GM23338 (cell line): ENCODE measurements at regions not wholly inside any gene's neighbourhood (a gene's known extent, or its start where the extent isn't known, plus 50 kb on each side); places are given as distances from the start of the nearest gene placed in this dataset.

Experiments used
- ATAC-seq: fragments of 200-7000 bp; cut with Tn5 transposase; 3 replicates; pipeline ENCODE4 v1.9.1; 2020
- DNase-seq: peaks from one replicate; pipeline ENCODE4 v3.0.0-alpha.2; 2015; ENCODE audit warnings: low spot score
- H2AFZ ChIP-seq: fragments of 200-600 bp; sonication (generic); 2 replicates; pipeline ENCODE4 v1.8.0; 2016; ENCODE audit warnings: antibody characterized with exemption, mild to moderate bottlenecking, moderate library complexity
- H3F3A ChIP-seq: fragments of 200-600 bp; sonication (generic); replicated peaks from 2 replicates; pipeline ENCODE4 v1.8.0; 2017; ENCODE audit warnings: antibody characterized with exemption, mixed run types, low read depth
- H3K27ac ChIP-seq: fragments of 200-600 bp; sonication (generic); 2 replicates; pipeline ENCODE4 v1.6.1; 2016; ENCODE audit warnings: low read depth
- H3K27me3 ChIP-seq: fragments of 200-600 bp; sonication (generic); 2 replicates; pipeline ENCODE4 v1.8.0; 2016; ENCODE audit warnings: mild to moderate bottlenecking, mixed run types, moderate library complexity; ENCODE audit not compliant: insufficient read depth
- H3K36me3 ChIP-seq: fragments of 200-600 bp; sonication (generic); 2 replicates; pipeline ENCODE4 v1.8.0; 2016; ENCODE audit warnings: mild to moderate bottlenecking; ENCODE audit not compliant: insufficient read depth
- H3K4me1 ChIP-seq: fragments of 200-600 bp; sonication (generic); 2 replicates; pipeline ENCODE4 v1.8.0; 2016; ENCODE audit warnings: mild to moderate bottlenecking, moderate library complexity; ENCODE audit not compliant: insufficient read depth
- H3K4me2 ChIP-seq: fragments of 200-600 bp; sonication (generic); 2 replicates; pipeline ENCODE4 v1.7.1; 2017; ENCODE audit warnings: mixed run types
- H3K4me3 ChIP-seq: fragments of 200-600 bp; sonication (generic); 2 replicates; pipeline ENCODE4 v1.6.1; 2016; ENCODE audit warnings: mixed run types
- H3K79me2 ChIP-seq: fragments of 200-600 bp; sonication (generic); replicated peaks from 2 replicates; pipeline ENCODE4 v1.8.0; 2017; ENCODE audit warnings: mild to moderate bottlenecking; ENCODE audit not compliant: insufficient read depth
- H3K9me2 ChIP-seq: fragments of 200-600 bp; sonication (generic); 2 replicates; pipeline ENCODE4 v1.8.0; 2017; ENCODE audit not compliant: insufficient read depth
- H4K20me1 ChIP-seq: fragments of 200-600 bp; sonication (generic); replicated peaks from 2 replicates; pipeline ENCODE4 v1.8.0; 2017; ENCODE audit warnings: mild to moderate bottlenecking; ENCODE audit not compliant: insufficient read depth
- H3K27ac Mint-ChIP-seq: 2 replicates; pipeline ENCODE4 v1.8.0; 2020; ENCODE audit warnings: inconsistent platforms, mild to moderate bottlenecking, moderate library complexity, mixed read lengths
- H3K27me3 Mint-ChIP-seq: 3 replicates; pipeline ENCODE4 v1.8.0; 2022; ENCODE audit warnings: low read depth, mild to moderate bottlenecking, moderate library complexity, mixed read lengths, inconsistent platforms; ENCODE audit not compliant: insufficient read depth, poor library complexity
- H3K36me3 Mint-ChIP-seq: 3 replicates; pipeline ENCODE4 v1.8.0; 2021; ENCODE audit warnings: low read depth, mild to moderate bottlenecking, inconsistent platforms, moderate library complexity, mixed read lengths
- H3K4me1 Mint-ChIP-seq: 3 replicates; pipeline ENCODE4 v1.8.0; 2020; ENCODE audit warnings: mild to moderate bottlenecking, inconsistent platforms, mixed read lengths
- H3K4me3 Mint-ChIP-seq: 3 replicates; pipeline ENCODE4 v1.8.0; 2021; ENCODE audit warnings: moderate library complexity, mild to moderate bottlenecking, inconsistent platforms, mixed read lengths
- H3K9me3 Mint-ChIP-seq: 3 replicates; pipeline ENCODE4 v1.8.0; 2020; ENCODE audit warnings: moderate library complexity, mild to moderate bottlenecking, inconsistent platforms, mixed read lengths
- CREB1 ChIP-seq: fragments of 250-450 bp; sonication (Bioruptor Pico); IDR thresholded peaks from 2 replicates; pipeline ENCODE4 v1.5.0; 2020; ENCODE audit warnings: low read depth, mild to moderate bottlenecking, moderate library complexity
- EZH2 ChIP-seq: fragments of 200-600 bp; sonication (generic); IDR thresholded peaks from one replicate; pipeline ENCODE4 v1.8.0; 2017; ENCODE audit warnings: antibody characterized with exemption, mild to moderate bottlenecking, low read depth; ENCODE audit not compliant: unreplicated experiment
- STAT1 ChIP-seq: IDR thresholded peaks from one replicate; pipeline ENCODE4 v1.6.1; 2016; ENCODE audit warnings: antibody characterized with exemption; ENCODE audit not compliant: unreplicated experiment
- TF ChIP-seq, protein P1 (sequence below), 2 experiments: fragments of 200-600 bp in 1 of 2; sonication (generic) in 1 of 2; conservative IDR thresholded peaks; 2 replicates each; pipeline versions ENCODE4 v1.5.1 to v1.6.1; 2016 to 2017; ENCODE audit warnings: antibody characterized with exemption in 2 of 2, low read depth in 2 of 2, mild to moderate bottlenecking in 2 of 2, moderate library complexity in 1 of 2
- TF ChIP-seq, protein P2 (sequence below): IDR thresholded peaks from one replicate; pipeline ENCODE4 v1.6.1; 2018; ENCODE audit warnings: antibody characterized with exemption; ENCODE audit not compliant: unreplicated experiment
- TF ChIP-seq, protein P3 (sequence below): fragments of 250-450 bp; sonication (Bioruptor Pico); IDR thresholded peaks from 2 replicates; pipeline ENCODE4 v1.5.0; 2020; ENCODE audit warnings: mild to moderate bottlenecking, moderate library complexity

DNA sequence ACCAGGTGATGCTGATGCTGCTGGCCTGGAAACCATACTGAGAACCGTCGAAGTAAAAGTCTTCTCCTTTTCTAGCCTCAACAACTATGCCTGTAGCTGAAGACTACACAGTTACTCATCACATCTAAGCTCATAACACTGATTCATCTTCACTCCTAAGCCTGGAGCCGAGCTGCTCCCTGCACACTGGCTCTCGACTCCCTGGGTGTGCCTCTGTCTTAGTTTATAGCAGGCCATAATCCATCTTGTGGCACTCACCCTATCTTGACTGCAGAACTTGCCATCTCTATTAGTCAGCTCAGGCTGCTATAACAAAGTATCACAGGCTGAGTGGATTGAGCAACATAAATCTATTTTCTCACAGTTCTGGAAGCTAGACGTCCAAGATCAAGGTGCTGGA lies 191.0 kb downstream of the UNC5CL start:
- H3K4me1 ChIP-seq: no peaks in the 10 kb centered on the region
- no peaks in the 10 kb centered on the region for H4K20me1 ChIP-seq
- Mint-ChIP-seq H3K9me3 (no peaks in the 10 kb centered on the region), H3K27me3 (peaks cover 2% of the 10 kb centered on the region), H3K4me3 (no peak overlapping the region), H3K27ac (no peak overlapping the region), H3K4me1 (peaks cover 6% of the 10 kb centered on the region; the same call in 2 of the 3 replicates), H3K36me3 (no peaks in the 10 kb centered on the region)
- no peaks in the 10 kb centered on the region for H3K9me2 ChIP-seq
- DNase-seq (no peak), ATAC-seq (no peak)
- no peak overlapping the region for H2AFZ ChIP-seq
- no peak overlapping the region for H3K4me2 ChIP-seq
- H3K27me3 ChIP-seq: no peaks in the 10 kb centered on the region
- H3K27ac ChIP-seq: no peak overlapping the region
- TF ChIP-seq EZH2: no peak
- H3K36me3 ChIP-seq: no peaks in the 10 kb centered on the region
- H3F3A ChIP-seq: no peaks in the 10 kb centered on the region
- H3K4me3 ChIP-seq: no peak overlapping the region
- H3K79me2 ChIP-seq: no peaks in the 10 kb centered on the region

DNA sequence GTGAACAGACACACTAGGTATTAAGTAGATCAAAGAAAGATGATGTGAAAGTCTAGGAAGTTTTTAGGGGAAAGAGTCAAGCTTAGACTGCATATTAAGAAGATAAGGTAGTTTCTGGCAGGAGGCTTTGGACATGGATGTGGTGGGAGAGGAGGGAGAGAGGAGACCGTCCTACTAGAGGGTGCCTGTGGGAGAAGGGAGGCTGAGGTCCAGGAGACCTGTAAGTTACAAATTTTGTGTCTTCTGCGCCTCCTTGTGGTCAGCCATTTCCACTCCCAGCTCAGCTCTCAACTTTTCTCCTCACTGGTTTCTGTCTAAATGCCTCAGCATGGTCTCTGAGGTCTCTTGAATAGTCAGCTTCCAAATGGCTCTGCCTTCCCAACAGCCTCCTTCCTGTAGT lies 193.5 kb downstream of the UNC5CL start:
- Histone ChIP-seq H2AFZ (peak overlapping the region; percentile 25; the same call in 1 of the 2 replicates), H3K9me2 (no peaks in the 10 kb centered on the region), H3K4me1 (no peaks in the 10 kb centered on the region), H3F3A (no peaks in the 10 kb centered on the region), H3K27me3 (no peaks in the 10 kb centered on the region), H3K79me2 (no peaks in the 10 kb centered on the region), H3K4me3 (no peak overlapping the region), H3K4me2 (no peak overlapping the region), H3K36me3 (no peaks in the 10 kb centered on the region), H4K20me1 (no peaks in the 10 kb centered on the region), H3K27ac (no peak overlapping the region)
- Mint-ChIP-seq H3K9me3 (no peaks in the 10 kb centered on the region), H3K36me3 (no peaks in the 10 kb centered on the region), H3K4me1 (peaks cover 14% of the 10 kb centered on the region; the same call in 2 of the 3 replicates), H3K27ac (no peak overlapping the region), H3K4me3 (no peak overlapping the region), H3K27me3 (peaks cover 2% of the 10 kb centered on the region)
- peak; percentile 95 for ATAC-seq
- no peak for TF ChIP-seq CREB1
- TF ChIP-seq, protein P1, sequence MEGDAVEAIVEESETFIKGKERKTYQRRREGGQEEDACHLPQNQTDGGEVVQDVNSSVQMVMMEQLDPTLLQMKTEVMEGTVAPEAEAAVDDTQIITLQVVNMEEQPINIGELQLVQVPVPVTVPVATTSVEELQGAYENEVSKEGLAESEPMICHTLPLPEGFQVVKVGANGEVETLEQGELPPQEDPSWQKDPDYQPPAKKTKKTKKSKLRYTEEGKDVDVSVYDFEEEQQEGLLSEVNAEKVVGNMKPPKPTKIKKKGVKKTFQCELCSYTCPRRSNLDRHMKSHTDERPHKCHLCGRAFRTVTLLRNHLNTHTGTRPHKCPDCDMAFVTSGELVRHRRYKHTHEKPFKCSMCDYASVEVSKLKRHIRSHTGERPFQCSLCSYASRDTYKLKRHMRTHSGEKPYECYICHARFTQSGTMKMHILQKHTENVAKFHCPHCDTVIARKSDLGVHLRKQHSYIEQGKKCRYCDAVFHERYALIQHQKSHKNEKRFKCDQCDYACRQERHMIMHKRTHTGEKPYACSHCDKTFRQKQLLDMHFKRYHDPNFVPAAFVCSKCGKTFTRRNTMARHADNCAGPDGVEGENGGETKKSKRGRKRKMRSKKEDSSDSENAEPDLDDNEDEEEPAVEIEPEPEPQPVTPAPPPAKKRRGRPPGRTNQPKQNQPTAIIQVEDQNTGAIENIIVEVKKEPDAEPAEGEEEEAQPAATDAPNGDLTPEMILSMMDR (conservative IDR thresholded peaks at IDR 0.05; ENCODE audit: low read depth in 2 of 2): peak; percentile 66 to 83
- TF ChIP-seq, protein P2, sequence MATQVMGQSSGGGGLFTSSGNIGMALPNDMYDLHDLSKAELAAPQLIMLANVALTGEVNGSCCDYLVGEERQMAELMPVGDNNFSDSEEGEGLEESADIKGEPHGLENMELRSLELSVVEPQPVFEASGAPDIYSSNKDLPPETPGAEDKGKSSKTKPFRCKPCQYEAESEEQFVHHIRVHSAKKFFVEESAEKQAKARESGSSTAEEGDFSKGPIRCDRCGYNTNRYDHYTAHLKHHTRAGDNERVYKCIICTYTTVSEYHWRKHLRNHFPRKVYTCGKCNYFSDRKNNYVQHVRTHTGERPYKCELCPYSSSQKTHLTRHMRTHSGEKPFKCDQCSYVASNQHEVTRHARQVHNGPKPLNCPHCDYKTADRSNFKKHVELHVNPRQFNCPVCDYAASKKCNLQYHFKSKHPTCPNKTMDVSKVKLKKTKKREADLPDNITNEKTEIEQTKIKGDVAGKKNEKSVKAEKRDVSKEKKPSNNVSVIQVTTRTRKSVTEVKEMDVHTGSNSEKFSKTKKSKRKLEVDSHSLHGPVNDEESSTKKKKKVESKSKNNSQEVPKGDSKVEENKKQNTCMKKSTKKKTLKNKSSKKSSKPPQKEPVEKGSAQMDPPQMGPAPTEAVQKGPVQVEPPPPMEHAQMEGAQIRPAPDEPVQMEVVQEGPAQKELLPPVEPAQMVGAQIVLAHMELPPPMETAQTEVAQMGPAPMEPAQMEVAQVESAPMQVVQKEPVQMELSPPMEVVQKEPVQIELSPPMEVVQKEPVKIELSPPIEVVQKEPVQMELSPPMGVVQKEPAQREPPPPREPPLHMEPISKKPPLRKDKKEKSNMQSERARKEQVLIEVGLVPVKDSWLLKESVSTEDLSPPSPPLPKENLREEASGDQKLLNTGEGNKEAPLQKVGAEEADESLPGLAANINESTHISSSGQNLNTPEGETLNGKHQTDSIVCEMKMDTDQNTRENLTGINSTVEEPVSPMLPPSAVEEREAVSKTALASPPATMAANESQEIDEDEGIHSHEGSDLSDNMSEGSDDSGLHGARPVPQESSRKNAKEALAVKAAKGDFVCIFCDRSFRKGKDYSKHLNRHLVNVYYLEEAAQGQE: no peak
- TF ChIP-seq, protein P3, sequence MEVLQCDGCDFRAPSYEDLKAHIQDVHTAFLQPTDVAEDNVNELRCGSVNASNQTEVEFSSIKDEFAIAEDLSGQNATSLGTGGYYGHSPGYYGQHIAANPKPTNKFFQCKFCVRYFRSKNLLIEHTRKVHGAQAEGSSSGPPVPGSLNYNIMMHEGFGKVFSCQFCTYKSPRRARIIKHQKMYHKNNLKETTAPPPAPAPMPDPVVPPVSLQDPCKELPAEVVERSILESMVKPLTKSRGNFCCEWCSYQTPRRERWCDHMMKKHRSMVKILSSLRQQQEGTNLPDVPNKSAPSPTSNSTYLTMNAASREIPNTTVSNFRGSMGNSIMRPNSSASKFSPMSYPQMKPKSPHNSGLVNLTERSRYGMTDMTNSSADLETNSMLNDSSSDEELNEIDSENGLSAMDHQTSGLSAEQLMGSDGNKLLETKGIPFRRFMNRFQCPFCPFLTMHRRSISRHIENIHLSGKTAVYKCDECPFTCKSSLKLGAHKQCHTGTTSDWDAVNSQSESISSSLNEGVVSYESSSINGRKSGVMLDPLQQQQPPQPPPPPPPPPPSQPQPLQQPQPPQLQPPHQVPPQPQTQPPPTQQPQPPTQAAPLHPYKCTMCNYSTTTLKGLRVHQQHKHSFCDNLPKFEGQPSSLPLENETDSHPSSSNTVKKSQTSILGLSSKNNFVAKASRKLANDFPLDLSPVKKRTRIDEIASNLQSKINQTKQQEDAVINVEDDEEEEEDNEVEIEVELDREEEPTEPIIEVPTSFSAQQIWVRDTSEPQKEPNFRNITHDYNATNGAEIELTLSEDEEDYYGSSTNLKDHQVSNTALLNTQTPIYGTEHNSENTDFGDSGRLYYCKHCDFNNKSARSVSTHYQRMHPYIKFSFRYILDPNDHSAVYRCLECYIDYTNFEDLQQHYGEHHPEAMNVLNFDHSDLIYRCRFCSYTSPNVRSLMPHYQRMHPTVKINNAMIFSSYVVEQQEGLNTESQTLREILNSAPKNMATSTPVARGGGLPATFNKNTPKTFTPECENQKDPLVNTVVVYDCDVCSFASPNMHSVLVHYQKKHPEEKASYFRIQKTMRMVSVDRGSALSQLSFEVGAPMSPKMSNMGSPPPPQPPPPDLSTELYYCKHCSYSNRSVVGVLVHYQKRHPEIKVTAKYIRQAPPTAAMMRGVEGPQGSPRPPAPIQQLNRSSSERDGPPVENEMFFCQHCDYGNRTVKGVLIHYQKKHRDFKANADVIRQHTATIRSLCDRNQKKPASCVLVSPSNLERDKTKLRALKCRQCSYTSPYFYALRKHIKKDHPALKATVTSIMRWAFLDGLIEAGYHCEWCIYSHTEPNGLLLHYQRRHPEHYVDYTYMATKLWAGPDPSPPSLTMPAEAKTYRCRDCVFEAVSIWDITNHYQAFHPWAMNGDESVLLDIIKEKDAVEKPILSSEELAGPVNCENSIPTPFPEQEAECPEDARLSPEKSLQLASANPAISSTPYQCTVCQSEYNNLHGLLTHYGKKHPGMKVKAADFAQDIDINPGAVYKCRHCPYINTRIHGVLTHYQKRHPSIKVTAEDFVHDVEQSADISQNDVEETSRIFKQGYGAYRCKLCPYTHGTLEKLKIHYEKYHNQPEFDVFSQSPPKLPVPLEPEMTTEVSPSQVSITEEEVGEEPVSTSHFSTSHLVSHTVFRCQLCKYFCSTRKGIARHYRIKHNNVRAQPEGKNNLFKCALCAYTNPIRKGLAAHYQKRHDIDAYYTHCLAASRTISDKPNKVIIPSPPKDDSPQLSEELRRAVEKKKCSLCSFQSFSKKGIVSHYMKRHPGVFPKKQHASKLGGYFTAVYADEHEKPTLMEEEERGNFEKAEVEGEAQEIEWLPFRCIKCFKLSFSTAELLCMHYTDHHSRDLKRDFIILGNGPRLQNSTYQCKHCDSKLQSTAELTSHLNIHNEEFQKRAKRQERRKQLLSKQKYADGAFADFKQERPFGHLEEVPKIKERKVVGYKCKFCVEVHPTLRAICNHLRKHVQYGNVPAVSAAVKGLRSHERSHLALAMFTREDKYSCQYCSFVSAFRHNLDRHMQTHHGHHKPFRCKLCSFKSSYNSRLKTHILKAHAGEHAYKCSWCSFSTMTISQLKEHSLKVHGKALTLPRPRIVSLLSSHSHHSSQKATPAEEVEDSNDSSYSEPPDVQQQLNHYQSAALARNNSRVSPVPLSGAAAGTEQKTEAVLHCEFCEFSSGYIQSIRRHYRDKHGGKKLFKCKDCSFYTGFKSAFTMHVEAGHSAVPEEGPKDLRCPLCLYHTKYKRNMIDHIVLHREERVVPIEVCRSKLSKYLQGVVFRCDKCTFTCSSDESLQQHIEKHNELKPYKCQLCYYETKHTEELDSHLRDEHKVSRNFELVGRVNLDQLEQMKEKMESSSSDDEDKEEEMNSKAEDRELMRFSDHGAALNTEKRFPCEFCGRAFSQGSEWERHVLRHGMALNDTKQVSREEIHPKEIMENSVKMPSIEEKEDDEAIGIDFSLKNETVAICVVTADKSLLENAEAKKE: no peak
- TF ChIP-seq STAT1: no peak
- DNase-seq: peak; percentile 78
